PC-9 (cell line): ENCODE measurements at regions not wholly inside any gene's neighbourhood (a gene's known extent, or its start where the extent isn't known, plus 50 kb on each side); places are given as distances from the start of the nearest gene placed in this dataset.

Experiments
- BruUV-seq: library from RNA; stranded (reverse); fragments of 400-500 nt; replicated peaks from 2 replicates; lab custom pipeline; 2021; lab: Mats Ljungman, UMichigan
- CTCF ChIA-PET: fragments of 300-600 bp; sonication (Branson Sonifier 250); formaldehyde crosslinking; loops from one replicate; lab custom pipeline; 2022; ENCODE audit warnings: antibody characterized with exemption; lab: Charles Lee
- POLR2A ChIA-PET: fragments of 300-600 bp; sonication (Branson Sonifier 250); formaldehyde crosslinking; loops from one replicate; lab custom pipeline; 2022; ENCODE audit warnings: antibody characterized with exemption; ENCODE audit not compliant: unreplicated experiment; lab: Charles Lee
- DNase-seq, 2 experiments: peaks; one replicate each; pipeline versions ENCODE4 v3.0.0 to v3.0.0-alpha.2; 2015 to 2022; ENCODE audit warnings: mixed read lengths in 1 of 2
- H2AFZ ChIP-seq: fragments of 200-600 bp; sonication (generic); 2 replicates; pipeline ENCODE4 v1.8.1; 2017; ENCODE audit warnings: antibody characterized with exemption
- H3F3A ChIP-seq: fragments of 200-600 bp; sonication (generic); 2 replicates; pipeline ENCODE4 v1.8.1; 2017; ENCODE audit warnings: antibody characterized with exemption, mild to moderate bottlenecking, low read depth; ENCODE audit not compliant: insufficient read depth
- H3K27ac ChIP-seq: fragments of 200-600 bp; sonication (generic); 2 replicates; pipeline ENCODE4 v1.6.1; 2016; ENCODE audit warnings: mixed run types
- H3K27me3 ChIP-seq: fragments of 200-600 bp; sonication (generic); 2 replicates; pipeline ENCODE4 v1.6.1; 2016; ENCODE audit warnings: low read depth, mixed run types; ENCODE audit not compliant: insufficient read depth
- H3K36me3 ChIP-seq: fragments of 200-600 bp; sonication (generic); 2 replicates; pipeline ENCODE4 v1.6.1; 2016; ENCODE audit warnings: low read depth, mixed run types
- H3K4me1 ChIP-seq: fragments of 200-600 bp; sonication (generic); replicated peaks from 2 replicates; pipeline ENCODE4 v1.6.1; 2016; ENCODE audit warnings: mixed run types; ENCODE audit not compliant: insufficient read depth
- H3K4me2 ChIP-seq: fragments of 200-600 bp; sonication (generic); 2 replicates; pipeline ENCODE4 v1.6.1; 2017; ENCODE audit warnings: mixed run types
- H3K4me3 ChIP-seq: fragments of 200-600 bp; sonication (generic); 2 replicates; pipeline ENCODE4 v1.6.1; 2016; ENCODE audit warnings: mixed run types
- H3K79me2 ChIP-seq: fragments of 200-600 bp; sonication (generic); 2 replicates; pipeline ENCODE4 v1.6.1; 2017; ENCODE audit warnings: low read depth, mixed run types
- H3K9me2 ChIP-seq: fragments of 200-600 bp; sonication (generic); 2 replicates; pipeline ENCODE4 v1.8.1; 2017; ENCODE audit warnings: mild to moderate bottlenecking; ENCODE audit not compliant: insufficient read depth
- H3K9me3 ChIP-seq: fragments of 200-600 bp; sonication (generic); 2 replicates; pipeline ENCODE4 v1.8.1; 2016; ENCODE audit warnings: low read depth; ENCODE audit not compliant: insufficient read depth
- H4K20me1 ChIP-seq: fragments of 200-600 bp; sonication (generic); 2 replicates; pipeline ENCODE4 v1.8.1; 2017; ENCODE audit not compliant: insufficient read depth
- EZH2 ChIP-seq: fragments of 200-600 bp; sonication (generic); IDR thresholded peaks from 2 replicates; pipeline ENCODE4 v1.8.0; 2017; ENCODE audit warnings: antibody characterized with exemption, low read depth
- intact Hi-C: fragments of 100-400 bp; cut with micrococcal nuclease; formaldehyde crosslinking; loops from one replicate; pipeline ENCODE4 v1.10.0; 2022; ENCODE audit not compliant: unreplicated experiment
- TF ChIP-seq, protein P1 (sequence below): fragments of 200-600 bp; sonication (generic); conservative IDR thresholded peaks from 2 replicates; pipeline ENCODE4 v1.6.1; 2017; ENCODE audit warnings: mixed run types, antibody characterized with exemption, mild to moderate bottlenecking, moderate library complexity

GRCh38 chr15:97790180-97790579 lies 170.3 kb upstream of the ARRDC4 start:
- intact Hi-C loops: no loop called here
- H3K36me3 ChIP-seq: no peaks in the 10 kb centered on the region
- H3K4me2 ChIP-seq: no peak overlapping the region
- no peak for DNase-seq
- H3K4me3 ChIP-seq: no peak overlapping the region
- no peaks in the 10 kb centered on the region for H3K9me2 ChIP-seq
- H3K9me3 ChIP-seq: no peaks in the 10 kb centered on the region
- BruUV-seq: no TSS peak
- H3K27me3 ChIP-seq: 0 out of 2 replicates have a peak, but pooled peaks cover 2% of the 10 kb centered on the region
- no peaks in the 10 kb centered on the region for H3K79me2 ChIP-seq
- no peaks in the 10 kb centered on the region for H3F3A ChIP-seq
- ChIA-PET POLR2A (no interaction called here), CTCF (no interaction called here)
- TF ChIP-seq, protein P1, sequence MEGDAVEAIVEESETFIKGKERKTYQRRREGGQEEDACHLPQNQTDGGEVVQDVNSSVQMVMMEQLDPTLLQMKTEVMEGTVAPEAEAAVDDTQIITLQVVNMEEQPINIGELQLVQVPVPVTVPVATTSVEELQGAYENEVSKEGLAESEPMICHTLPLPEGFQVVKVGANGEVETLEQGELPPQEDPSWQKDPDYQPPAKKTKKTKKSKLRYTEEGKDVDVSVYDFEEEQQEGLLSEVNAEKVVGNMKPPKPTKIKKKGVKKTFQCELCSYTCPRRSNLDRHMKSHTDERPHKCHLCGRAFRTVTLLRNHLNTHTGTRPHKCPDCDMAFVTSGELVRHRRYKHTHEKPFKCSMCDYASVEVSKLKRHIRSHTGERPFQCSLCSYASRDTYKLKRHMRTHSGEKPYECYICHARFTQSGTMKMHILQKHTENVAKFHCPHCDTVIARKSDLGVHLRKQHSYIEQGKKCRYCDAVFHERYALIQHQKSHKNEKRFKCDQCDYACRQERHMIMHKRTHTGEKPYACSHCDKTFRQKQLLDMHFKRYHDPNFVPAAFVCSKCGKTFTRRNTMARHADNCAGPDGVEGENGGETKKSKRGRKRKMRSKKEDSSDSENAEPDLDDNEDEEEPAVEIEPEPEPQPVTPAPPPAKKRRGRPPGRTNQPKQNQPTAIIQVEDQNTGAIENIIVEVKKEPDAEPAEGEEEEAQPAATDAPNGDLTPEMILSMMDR: no peak
- TF ChIP-seq EZH2: no peak
- no peak overlapping the region for H3K27ac ChIP-seq
- H4K20me1 ChIP-seq: no peaks in the 10 kb centered on the region
- H2AFZ ChIP-seq: no peak overlapping the region
- no peaks in the 10 kb centered on the region for H3K4me1 ChIP-seq

GRCh38 chr15:97791824-97792792 lies 168.4 kb upstream of the ARRDC4 start:
- Histone ChIP-seq H3K9me3 (no peaks in the 10 kb centered on the region), H3F3A (no peaks in the 10 kb centered on the region), H3K4me2 (no peak overlapping the region), H3K79me2 (no peaks in the 10 kb centered on the region), H3K4me3 (no peak overlapping the region), H3K4me1 (no peaks in the 10 kb centered on the region), H3K27ac (no peak overlapping the region), H3K9me2 (no peaks in the 10 kb centered on the region), H3K27me3 (peaks cover 10% of the 10 kb centered on the region), H2AFZ (no peak overlapping the region), H3K36me3 (no peaks in the 10 kb centered on the region), H4K20me1 (no peaks in the 10 kb centered on the region)
- intact Hi-C loops: no loop called here
- no peak for TF ChIP-seq EZH2
- TF ChIP-seq, protein P1: no peak
- ChIA-PET CTCF (no interaction called here), POLR2A (no interaction called here)
- no peak for DNase-seq
- no TSS peak for BruUV-seq

DNA sequence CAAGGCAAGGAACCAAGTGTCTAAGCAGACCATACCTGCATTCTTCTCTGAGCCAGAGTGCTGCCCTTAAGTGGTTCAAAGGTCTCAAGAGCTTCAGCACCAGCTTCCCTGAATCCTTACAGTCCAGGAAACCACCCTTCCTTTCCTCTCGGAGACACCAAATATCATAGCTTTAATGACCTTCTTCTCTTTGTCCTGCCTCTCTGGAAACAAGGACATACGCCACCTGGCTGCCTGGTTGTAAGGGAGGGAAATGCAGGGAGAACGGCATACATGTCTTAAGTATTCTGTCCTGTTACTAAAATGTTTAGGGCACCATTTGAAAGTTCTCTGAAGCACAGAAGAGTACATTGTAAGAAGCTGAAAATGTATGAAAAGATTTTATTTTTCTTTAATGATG lies 155.6 kb upstream of the ARRDC4 start:
- DNase-seq: no peak
- ChIA-PET CTCF (no interaction called here), POLR2A (no interaction called here)
- Histone ChIP-seq H3K36me3 (no peaks in the 10 kb centered on the region), H2AFZ (no peak overlapping the region), H3K4me2 (no peak overlapping the region), H3F3A (no peaks in the 10 kb centered on the region), H3K9me3 (no peaks in the 10 kb centered on the region), H4K20me1 (no peaks in the 10 kb centered on the region), H3K27ac (no peak overlapping the region), H3K9me2 (no peaks in the 10 kb centered on the region), H3K79me2 (no peaks in the 10 kb centered on the region), H3K27me3 (peaks cover 14% of the 10 kb centered on the region; the same call in 1 of the 2 replicates), H3K4me1 (no peaks in the 10 kb centered on the region), H3K4me3 (no peak overlapping the region)
- intact Hi-C loops: no loop called here
- BruUV-seq: no TSS peak
- TF ChIP-seq, protein P1: no peak
- no peak for TF ChIP-seq EZH2
